HG02610 (cell line): ENCODE measurements at regions not wholly inside any gene's neighbourhood (a gene's known extent, or its start where the extent isn't known, plus 50 kb on each side); places are given as distances from the start of the nearest gene placed in this dataset.
A peak's percentile ranks its signal among the peaks of the same experiment; 100 is the strongest.

Experiments
- ATAC-seq: cut with Tn5 transposase; IDR thresholded peaks from one replicate; pipeline ENCODE4 v1.9.1; 2021; ENCODE audit warnings: mild to moderate bottlenecking, moderate library complexity; ENCODE audit not compliant: unreplicated experiment

DNA sequence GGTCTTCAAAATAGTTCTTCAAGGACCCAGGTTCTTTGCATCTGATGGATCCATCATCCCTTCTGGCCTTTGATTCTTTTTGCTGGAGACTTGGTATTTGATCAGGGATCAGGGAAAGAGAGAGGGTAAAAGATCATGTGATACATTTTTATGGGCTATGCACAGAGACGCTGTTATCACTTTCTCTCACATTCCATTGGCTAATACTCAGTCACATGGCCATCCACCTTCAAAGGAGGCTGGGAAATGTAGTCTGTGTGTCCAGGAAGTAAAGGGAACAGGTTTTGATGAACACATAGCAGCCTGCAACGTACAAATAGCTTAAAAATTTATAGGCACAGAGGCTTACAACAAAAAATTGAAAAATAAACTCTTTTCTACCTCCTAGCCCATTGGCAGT is 629.6 kb upstream of the FANCL start:
- peak; percentile 50 for ATAC-seq

DNA sequence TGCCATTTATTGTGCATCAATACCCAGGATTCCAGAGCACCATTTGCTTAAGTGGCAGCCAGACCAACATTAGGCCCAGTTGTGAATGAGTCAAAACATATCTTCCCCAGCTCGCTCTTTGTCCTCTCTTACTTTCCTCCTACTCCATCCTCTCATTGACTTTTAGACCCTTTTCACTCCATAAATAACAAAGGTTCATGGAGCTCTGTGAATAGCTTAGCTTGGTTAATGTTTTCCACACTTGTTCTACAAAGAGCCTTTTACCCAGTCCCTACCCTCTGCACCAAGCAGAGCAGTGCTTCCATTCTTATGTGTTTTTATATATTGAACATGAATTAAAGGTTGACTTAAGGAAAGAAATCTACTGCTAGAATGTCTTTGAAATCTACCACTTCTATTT is 625.8 kb upstream of the FANCL start:
- no peak for ATAC-seq

DNA sequence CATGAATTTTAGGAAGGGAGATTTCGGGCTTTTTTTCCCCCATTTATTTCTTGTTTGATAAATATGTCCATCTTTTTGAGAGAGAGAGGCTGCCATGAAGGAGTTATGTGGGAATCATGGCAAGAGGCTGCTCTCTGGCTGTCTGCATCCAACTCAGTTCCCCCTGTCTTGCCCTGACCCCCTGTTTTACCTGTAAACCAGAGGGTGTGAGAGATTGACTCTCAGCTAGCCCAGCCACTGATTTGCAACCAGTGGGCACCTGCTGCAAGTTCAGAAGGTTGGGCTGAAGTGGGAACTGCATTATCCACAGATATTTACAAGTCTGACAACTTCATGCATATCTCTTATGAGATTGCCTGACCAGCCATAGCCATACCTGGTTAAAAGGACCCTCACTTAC is 625.4 kb upstream of the FANCL start:
- ATAC-seq, result no peak

DNA sequence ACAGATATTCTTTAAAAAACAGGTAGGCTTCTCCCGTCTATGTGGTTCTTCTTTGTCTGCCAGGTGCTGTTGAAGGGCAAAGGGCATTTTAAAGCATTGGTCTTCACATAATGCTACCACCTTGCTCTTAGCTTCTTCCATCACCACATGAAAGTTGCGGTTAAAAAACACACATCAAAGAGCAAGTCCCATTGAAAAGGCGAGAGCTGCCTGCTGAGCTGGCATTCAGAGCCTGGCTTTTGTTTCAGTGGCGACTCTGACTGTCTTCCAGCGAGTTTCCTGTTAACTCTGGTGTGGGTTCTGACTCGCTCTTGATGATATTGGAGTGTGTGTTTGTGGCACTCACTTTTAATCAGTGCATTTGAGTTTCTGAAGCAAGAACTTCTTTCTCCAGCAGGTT is 624.9 kb upstream of the FANCL start:
- ATAC-seq, result no peak

DNA sequence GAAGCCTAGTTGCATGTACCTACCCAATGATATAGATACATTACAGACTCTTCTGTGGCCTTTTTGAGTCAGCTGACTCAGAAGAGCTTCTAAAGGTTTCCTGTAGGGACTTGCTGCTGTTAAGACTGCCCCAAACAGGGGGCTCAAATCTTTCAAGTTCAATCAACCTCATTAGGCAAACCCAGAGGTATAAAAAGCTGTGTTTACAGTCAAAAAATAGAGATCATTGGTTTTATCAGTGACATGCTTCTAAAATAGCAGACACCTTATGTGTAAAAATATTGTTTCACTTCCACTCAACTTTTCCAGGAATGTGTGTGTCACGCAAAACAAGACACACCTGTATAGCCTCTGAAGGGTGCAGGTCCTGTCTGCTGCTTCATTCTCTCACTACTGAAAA is 624.3 kb upstream of the FANCL start:
- ATAC-seq, result peak; percentile 49

DNA sequence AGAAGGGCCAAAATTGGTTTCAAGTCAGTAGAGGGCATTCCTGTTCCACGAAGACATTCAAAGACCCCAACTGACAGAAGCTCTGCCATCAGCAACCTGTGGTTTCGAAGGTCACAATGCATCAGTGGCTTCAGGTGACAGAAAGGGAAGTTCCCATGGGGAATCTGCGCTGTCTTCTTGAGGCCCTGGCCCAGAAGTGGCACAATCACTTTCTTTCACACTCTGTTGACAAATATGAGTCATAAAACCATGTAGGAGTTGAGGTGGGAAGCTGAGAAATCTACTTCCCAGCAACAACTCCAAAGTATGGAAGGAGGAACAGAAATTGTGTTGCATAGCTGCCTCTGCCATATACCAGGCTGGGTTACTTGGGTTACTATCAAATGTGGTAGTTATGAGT is 621.1 kb upstream of the FANCL start:
- ATAC-seq, result peak; percentile 70

DNA sequence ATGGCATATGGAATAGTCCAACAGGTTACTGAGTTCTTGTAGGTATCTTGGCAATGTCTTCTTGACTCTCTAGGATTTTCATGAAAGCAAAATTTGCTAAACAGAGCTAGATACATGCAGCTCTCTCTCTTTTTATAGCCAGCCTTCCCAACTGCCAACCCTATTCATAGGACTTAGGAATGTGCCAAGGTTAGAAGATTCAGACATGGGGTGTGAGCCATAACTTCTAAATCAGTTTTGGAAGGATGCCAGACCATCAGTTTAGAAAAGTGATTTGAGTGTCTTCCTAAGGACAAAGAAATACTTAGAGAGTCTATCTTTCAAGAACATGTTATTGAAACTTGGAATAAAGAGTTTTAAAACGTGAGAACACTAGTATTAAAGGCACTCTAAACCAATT is 619.5 kb upstream of the FANCL start:
- no peak for ATAC-seq

DNA sequence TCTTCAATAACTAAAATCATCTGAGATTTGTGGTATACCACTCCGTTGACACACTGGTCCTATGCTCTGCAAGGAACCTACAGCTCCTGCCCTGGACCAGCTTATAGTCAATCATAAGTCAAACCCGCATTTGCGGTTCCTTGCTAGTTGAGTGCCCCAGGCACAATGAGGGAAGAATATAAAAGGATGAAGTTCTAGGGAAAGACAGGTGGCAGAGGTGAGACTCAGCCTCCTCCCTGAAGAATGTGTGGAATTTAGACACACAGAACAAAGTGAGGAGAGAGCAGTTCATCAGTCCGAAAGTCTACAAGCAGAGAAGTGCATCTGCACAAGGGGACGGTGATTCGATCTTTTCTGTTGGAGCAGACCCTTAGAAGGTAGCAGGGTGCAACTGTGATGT is 615.0 kb upstream of the FANCL start:
- ATAC-seq, result no peak

DNA sequence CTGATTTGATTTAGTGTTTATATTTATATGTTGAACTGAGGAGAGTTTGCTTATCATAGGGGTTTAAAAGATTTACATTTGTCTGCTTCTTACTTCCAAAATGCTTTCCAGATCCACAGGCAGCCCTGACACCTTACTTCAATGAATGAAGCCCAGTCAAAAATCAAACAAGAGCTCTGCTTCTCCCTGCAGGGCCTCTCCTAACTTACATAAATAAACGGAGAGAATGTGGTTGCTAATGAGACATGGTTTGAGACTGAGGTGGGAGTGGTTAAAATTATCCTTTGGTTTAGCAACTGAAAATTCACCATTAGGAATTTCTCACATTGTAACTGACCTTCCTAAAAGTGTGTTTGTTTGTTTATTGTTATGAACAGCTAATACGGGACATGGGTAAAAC is 612.3 kb upstream of the FANCL start:
- ATAC-seq, result no peak

DNA sequence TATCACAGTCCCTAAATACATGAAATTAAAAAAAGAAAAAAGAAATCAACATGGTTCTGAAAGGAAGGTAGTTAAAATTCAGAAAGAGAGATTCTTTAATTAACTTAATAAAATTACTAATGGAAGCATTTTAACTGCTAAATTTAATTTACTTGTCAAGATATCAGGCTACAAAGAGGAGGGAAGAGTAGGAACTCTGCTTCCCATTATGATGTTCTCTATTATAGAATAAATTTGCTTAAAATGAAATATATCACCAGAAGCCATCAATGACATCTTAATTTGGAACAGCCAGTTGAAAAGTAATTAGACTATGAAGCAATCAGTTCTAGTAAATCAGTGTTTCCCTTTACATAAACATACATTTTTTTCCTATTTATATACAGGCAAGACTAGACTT is 611.8 kb upstream of the FANCL start:
- ATAC-seq, result no peak

DNA sequence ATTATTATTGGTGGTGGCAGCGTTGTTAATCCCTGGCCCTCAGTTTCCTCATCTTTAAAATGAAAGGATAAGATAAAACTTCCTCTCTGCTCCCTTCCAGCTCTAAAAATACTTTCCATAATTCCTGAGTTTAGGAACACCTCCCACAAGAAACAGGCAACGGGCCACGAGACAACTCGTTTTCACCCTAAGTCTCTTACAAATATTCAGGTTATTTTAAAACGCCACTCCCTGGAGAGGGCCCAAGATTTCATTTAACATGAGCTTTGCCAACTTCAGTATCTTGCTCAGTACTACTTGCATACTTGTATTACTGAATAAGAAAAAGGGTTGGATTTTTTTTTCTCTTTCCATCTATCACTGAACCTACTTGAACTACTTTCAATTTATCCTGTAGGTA is 611.1 kb upstream of the FANCL start:
- no peak for ATAC-seq

DNA sequence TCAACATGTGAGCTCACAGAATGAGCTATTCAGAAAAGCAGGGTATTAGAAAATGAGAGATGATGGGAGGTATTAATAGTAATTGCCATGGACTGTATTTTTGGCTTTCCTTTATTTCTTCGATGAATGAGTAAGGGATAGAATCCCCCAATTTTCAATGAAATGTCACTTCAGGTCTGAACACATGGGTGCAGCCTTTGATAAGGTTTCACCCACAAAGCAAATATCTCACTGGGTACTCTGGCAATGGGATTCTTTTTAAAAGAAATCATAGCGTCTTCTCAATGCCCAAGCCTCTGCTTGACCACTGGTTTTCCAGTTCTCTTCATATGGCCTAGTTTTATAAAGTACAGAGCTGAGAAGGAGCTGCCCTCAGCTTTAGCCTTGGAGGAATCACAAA is 610.5 kb upstream of the FANCL start:
- ATAC-seq, result no peak

DNA sequence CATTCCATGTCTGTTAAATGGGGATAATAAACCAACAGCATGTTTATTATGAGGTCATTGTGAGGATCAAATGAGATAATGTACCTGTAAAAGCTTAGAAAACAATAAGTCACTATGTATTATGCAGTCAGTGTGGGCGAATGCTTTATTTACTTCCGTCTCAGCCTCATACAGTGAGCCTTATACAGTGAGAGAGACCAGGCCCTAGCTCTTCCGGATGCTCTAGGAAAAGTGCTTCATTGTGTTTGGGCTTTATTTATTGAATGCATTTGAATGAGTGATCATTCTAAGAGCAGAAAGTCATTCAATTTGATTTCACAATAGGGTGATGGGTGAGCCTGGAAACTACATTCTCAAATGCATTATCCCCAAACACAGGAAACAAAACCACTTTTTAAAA is 603.9 kb upstream of the FANCL start:
- no peak for ATAC-seq

DNA sequence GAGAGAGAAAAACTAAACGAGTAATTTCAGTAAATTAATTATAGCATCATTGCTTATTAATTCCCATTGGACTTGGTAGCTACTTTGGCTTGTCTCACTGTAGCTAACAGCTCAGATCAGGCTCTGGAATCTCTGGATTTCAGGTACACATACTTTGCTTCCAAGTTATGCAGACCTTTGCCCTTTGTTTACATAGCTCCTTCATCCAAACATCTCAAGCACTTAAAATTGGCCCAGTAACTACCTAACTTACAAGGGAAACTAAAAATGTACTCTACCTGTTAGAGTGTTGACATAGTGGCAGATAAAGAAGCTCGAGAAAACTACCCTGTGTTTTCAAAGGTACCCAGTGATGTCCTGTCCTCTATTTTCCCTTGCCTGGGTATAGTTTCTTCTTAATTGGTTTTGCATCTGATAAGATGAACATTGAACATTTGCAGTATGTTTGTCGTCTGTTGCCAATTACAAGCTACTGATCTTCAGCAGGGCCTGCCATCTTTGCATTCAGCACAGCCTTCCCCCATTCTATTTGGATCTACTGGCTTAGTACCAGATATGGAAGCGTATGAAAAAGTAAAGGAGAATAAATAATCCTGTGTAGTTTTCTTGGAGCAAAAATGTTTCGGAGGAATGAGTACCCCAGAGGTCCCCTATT is 601.5 kb upstream of the FANCL start:
- no peak for ATAC-seq

DNA sequence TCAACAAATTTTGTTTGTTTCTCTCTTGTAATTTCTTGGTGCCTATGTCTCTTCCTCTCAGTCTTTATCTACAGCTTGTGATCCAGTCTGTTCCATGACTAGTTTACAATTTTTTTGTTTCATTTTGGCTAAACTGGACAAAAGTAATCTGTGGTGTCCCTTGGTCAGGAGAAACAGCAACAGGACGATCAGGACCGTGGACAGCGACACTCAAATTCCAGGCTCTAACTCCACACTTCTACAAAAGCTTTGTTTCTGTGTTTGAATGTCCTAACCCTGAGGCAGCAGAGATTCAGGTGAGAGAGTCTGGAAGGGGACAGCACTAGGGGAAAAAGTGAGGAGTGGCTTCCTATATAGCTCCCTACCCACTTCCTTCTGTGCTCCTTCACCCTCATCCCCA is 593.3 kb upstream of the FANCL start:
- ATAC-seq, result no peak

DNA sequence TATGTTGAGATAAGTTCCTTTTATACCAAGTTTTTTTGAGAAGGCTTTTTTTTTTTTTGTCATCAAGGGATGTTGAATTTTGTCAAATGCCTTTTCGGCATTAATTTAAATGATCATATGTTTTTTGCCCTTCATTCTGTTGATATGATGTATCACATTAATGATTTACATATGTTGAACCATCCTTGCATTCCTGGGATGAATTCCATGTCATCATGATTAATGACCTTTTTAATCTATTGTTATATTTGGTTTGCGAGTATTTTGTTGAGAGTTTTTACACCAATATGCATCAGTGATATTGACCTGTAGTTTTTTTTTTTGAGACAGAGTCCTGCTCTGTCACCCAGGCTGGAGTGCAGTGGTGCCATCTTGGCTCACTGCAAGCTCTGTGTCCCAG is 585.7 kb upstream of the FANCL start:
- no peak for ATAC-seq

DNA sequence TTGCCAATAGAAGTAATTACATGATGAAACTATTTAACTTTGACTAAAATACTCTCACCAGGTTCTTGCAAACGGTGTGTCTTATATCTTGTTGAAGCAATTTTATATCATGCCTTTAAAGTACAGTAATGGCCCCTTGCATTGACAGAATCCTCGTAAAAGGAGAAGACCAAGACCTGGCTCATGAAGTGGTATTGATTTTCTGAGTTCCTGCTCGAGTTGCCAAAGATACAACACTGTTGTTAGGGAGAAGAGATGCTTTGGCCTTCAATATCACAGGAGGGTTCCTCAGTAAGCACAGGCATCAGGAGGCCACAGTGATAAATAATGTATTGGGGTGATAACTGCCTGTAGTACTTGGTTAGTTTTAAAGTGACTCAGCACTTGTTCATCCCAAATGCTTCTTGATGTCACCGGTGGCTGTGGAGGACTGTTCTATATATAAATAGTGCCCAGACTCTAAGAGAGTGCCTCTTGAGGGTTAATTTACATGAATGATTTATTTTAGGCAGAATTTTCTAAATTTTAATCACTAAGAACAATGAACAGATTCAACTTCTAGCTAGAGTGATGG is 571.7 kb upstream of the FANCL start:
- ATAC-seq, result no peak

DNA sequence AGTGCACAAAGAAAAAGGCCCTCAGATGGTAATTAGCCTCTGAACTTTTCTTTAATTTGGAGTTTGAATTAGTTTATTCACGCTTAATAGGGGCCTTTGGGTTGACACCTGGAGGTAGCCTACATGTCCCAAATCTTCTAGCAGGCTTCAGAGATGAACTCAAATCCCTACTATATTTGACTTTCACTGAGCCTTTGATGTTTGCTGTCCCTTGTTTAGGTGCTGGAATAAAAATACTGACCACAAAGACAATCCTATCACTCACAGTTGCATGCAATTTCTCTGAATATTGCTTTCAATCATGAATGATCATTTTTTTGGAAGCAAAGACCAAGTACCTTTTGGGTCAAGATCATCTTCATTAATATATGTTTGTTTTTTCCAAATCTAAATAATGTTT is 564.0 kb upstream of the FANCL start:
- no peak for ATAC-seq

DNA sequence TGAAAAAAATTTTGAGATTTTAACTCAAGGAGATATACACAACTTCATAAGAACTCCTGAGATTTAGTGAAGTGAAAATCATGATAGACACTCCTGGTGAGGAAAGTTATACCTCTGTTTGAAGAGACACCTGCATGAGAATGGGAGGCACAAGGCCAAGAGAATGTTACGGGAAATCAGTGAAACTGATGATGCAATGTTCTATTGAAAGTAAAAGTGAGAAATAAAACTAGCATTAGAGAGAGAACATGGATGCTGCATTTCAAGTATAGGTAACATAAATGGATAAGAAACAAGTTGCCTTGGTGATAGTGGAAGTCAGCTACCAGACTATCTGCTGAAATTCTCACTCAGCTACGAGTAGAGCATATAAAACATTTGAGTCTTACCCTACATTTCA is 562.1 kb upstream of the FANCL start:
- ATAC-seq, result no peak

DNA sequence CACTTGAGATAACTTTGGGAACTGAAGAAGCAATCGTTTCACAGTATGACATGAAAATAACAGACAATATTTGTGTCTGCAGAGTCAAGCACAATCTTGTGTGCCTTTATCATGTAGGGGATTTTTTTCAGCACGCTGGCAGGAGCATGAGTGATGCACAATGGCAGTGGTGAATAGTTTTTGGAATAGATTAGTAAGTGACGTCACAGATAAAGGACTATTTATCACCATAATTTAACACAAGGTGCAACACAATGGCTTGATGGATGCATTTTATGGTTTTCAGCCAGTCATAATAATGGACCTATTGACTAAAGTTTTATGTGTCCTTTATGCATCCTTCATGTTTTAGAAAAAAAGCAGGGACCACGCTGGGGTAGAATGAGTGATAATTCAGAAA is 559.8 kb upstream of the FANCL start:
- ATAC-seq, result no peak

DNA sequence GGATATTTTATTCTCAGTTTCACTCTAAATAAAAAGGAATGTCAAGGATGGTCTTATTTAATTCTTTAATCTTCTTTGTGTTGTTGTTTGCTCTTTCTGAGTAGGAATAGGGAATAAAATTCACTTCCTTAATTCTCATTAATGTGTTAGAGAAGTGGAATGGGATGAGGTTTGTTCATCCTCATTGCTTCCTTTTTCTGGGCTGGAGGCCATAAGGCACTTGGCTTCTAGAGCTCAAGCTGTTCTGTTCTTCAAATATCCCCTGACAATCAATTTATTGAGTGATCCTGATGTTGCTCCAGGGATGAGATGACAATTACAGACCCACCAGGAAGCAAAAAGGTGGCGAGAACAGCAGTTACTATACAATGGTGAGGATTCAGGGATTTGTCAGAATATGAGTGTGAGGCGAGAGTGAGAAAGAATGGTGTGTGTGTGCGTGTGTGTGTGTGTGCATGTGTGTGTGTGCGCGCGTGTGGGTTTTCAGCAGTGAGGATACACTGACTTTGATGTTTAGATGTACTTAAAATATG is 557.6 kb upstream of the FANCL start:
- ATAC-seq, result no peak

DNA sequence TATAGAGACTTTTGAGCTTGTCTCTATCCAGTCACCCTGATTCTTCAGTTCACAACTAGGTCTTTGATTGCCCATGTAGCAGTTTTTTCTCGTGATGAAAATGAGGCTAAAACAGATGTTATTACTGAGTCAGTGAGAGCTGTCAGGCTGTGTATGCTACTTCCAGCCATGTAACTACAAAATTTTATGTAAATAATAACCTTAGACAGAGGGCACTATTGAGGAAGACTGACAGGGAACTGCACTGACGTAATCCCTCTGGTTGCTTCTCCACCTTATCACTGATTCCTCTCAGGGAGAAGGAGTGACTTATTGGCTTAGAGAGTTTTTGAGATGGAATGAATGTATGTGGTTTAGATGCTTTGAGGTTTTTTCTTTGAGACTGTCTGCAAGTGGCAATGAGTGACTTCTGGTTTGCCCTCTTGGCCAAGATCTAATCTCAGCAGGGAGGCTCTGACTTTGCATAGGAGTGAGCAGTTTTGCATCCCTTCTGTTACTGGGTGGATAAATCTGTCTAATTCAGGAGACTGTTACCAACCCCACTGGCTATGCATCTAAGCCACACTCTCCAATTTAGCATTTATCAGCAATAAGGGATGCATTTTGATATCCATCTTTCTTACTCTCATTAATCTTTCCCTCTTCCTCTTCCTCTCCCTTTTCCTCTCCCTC is 555.2 kb upstream of the FANCL start:
- ATAC-seq, result no peak
